HCT116 (cell line): ENCODE measurements at regions not wholly inside any gene's neighbourhood (a gene's known extent, or its start where the extent isn't known, plus 50 kb on each side); places are given as distances from the start of the nearest gene placed in this dataset.

Experiments used
- ATF3 ChIP-seq: IDR thresholded peaks from 2 replicates; pipeline ENCODE4 v1.6.1; 2012
- CTCF ChIP-seq, 3 experiments: fragments of 200-600 bp in 1 of 3; sonication (generic) in 1 of 3; IDR thresholded peaks in 2 of 3; conservative IDR thresholded peaks in 1 of 3; 2 replicates each; pipeline ENCODE4 v1.5.1; 2012 to 2017; ENCODE audit warnings: low read depth in 2 of 3, low read length in 2 of 3, antibody characterized with exemption in 1 of 3, borderline replicate concordance in 1 of 3, control low read depth in 1 of 3, mild to moderate bottlenecking in 1 of 3, mixed read lengths in 1 of 3, mixed run types in 1 of 3, moderate library complexity in 1 of 3; ENCODE audit not compliant: insufficient read depth in 1 of 3
- EZH2 ChIP-seq: fragments of 200-600 bp; sonication (generic); IDR thresholded peaks from 2 replicates; pipeline ENCODE4 v1.6.1; 2017; ENCODE audit warnings: antibody characterized with exemption, mixed run types
- MAX ChIP-seq: IDR thresholded peaks from 2 replicates; pipeline ENCODE4 v1.6.1; 2012
- POLR2A ChIP-seq: IDR thresholded peaks from 2 replicates; pipeline ENCODE4 v1.7.0; 2011; ENCODE audit warnings: borderline replicate concordance; ENCODE audit not compliant: insufficient read depth, insufficient read length; ENCODE audit errors: extremely low read depth
- REST ChIP-seq: IDR thresholded peaks from 2 replicates; pipeline ENCODE4 v1.6.1; 2012; ENCODE audit warnings: low read depth
- SIN3A ChIP-seq: IDR thresholded peaks from 2 replicates; pipeline ENCODE4 v1.6.1; 2012; ENCODE audit warnings: low read depth
- ZBTB33 ChIP-seq: IDR thresholded peaks from 2 replicates; pipeline ENCODE4 v1.6.1; 2011; ENCODE audit warnings: mild to moderate bottlenecking, low read length, moderate library complexity; ENCODE audit not compliant: insufficient replicate concordance; ENCODE audit errors: extremely low read depth

DNA sequence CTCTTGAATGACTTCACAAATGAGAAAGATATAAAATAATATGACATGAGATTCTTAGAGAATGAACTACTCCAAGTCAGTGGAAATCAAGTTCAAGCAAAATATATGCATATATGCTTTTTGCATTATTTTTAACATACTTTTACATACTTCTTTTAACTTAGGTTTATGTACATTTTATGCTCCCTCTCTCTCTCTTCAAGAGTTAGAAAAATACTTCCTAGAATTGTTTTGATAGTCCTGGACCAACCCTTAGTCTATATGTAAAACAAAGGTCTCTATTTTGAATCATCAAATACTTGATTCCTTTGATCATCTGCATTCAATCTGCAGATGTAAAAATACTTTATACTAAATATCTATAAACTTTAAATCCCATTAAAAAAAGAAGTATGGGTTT is 187.8 kb downstream of the DEPDC1B start:
- TF ChIP-seq CTCF (IDR thresholded peaks at IDR 0.05 in 2 of 3, conservative IDR thresholded peaks at IDR 0.05 in 1 of 3; ENCODE audit: borderline replicate concordance in 1 of 3, insufficient read depth in 1 of 3, low read depth in 2 of 3, low read length in 2 of 3) (no peak), REST (no peak), ATF3 (no peak), POLR2A (no peak), MAX (no peak), SIN3A (no peak), ZBTB33 (no peak), EZH2 (no peak)
